Natural killer cell (primary cell): ENCODE measurements at regions not wholly inside any gene's neighbourhood (a gene's known extent, or its start where the extent isn't known, plus 50 kb on each side); places are given as distances from the start of the nearest gene placed in this dataset.

Experiments
- ATAC-seq, 3 donors: fragments of 150-1000 bp in 2 of 3; fragments of 200-7000 bp in 1 of 3; cut with Tn5 transposase; 1 replicate in 1 of 3; 2 replicates in 2 of 3; pipeline ENCODE4 v1.10.0; 2021; ENCODE audit warnings: mild to moderate bottlenecking in 2 of 3, moderate library complexity in 2 of 3
- DNase-seq, 2 donors: peaks; one replicate each; pipeline versions ENCODE4 v3.0.0 to v3.0.0-alpha.2; 2013 to 2021; ENCODE audit warnings: mixed read lengths in 1 of 2
- H3K27ac ChIP-seq: one replicate; pipeline ENCODE4 v1.5.1; 2013; ENCODE audit warnings: mild to moderate bottlenecking, low read length
- H3K27me3 ChIP-seq: one replicate; pipeline ENCODE4 v1.6.1; 2013; ENCODE audit warnings: low read length; ENCODE audit not compliant: control insufficient read depth, insufficient read depth
- H3K36me3 ChIP-seq: one replicate; pipeline ENCODE4 v1.6.1; 2013; ENCODE audit warnings: low read length; ENCODE audit not compliant: control insufficient read depth, insufficient read depth
- H3K4me1 ChIP-seq: one replicate; pipeline ENCODE4 v1.6.1; 2013; ENCODE audit warnings: low read length; ENCODE audit not compliant: control insufficient read depth, insufficient read depth
- H3K4me3 ChIP-seq: one replicate; pipeline ENCODE4 v1.5.1; 2013; ENCODE audit warnings: low read length
- H3K9me3 ChIP-seq: one replicate; pipeline ENCODE4 v1.6.1; 2013; ENCODE audit warnings: low read length; ENCODE audit not compliant: control insufficient read depth, insufficient read depth
- H3K27ac Mint-ChIP-seq, 2 donors: one replicate each; pipeline ENCODE4 v1.8.0; 2022; ENCODE audit warnings: mild to moderate bottlenecking in 2 of 2, mixed read lengths in 2 of 2, moderate library complexity in 1 of 2
- H3K27me3 Mint-ChIP-seq, 2 donors: one replicate each; pipeline ENCODE4 v1.8.0; 2022; ENCODE audit warnings: low read depth in 2 of 2, mixed read lengths in 2 of 2
- H3K36me3 Mint-ChIP-seq: one replicate; pipeline ENCODE4 v1.8.0; 2022; ENCODE audit warnings: mixed read lengths
- H3K4me1 Mint-ChIP-seq, 2 donors: one replicate each; pipeline ENCODE4 v1.8.0; 2022; ENCODE audit warnings: mixed read lengths in 2 of 2
- H3K4me3 Mint-ChIP-seq: one replicate; pipeline ENCODE4 v1.8.0; 2022; ENCODE audit warnings: mild to moderate bottlenecking, moderate library complexity, mixed read lengths
- H3K9me3 Mint-ChIP-seq, 2 donors: one replicate each; pipeline ENCODE4 v1.8.0; 2022; ENCODE audit warnings: mixed read lengths in 2 of 2
- WGBS: methylation state at CpG from one replicate; pipeline ENCODE4 v1.1.7; 2013; ENCODE audit warnings: missing lambda C conversion rate; ENCODE audit not compliant: insufficient coverage; 5-methylcytosine and 5-hydroxymethylcytosine counted together
- intact Hi-C: fragments of 100-400 bp; cut with micrococcal nuclease; formaldehyde crosslinking; loops from one replicate; pipeline ENCODE4 v1.14.2; 2022
- TF ChIP-seq, protein P1 (sequence below): fragments of 200-600 bp; IDR thresholded peaks from one replicate; pipeline ENCODE4 v1.8.0; 2022; ENCODE audit warnings: antibody characterized with exemption

- H3K27me3 Mint-ChIP-seq = no peaks in the 10 kb centered on the region
- H3K27ac Mint-ChIP-seq = no peak overlapping the region
- TF ChIP-seq, protein P1, sequence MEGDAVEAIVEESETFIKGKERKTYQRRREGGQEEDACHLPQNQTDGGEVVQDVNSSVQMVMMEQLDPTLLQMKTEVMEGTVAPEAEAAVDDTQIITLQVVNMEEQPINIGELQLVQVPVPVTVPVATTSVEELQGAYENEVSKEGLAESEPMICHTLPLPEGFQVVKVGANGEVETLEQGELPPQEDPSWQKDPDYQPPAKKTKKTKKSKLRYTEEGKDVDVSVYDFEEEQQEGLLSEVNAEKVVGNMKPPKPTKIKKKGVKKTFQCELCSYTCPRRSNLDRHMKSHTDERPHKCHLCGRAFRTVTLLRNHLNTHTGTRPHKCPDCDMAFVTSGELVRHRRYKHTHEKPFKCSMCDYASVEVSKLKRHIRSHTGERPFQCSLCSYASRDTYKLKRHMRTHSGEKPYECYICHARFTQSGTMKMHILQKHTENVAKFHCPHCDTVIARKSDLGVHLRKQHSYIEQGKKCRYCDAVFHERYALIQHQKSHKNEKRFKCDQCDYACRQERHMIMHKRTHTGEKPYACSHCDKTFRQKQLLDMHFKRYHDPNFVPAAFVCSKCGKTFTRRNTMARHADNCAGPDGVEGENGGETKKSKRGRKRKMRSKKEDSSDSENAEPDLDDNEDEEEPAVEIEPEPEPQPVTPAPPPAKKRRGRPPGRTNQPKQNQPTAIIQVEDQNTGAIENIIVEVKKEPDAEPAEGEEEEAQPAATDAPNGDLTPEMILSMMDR = no peak
- H3K27ac ChIP-seq = no peak overlapping the region
- H3K9me3 Mint-ChIP-seq = no peaks in the 10 kb centered on the region
- no peak for DNase-seq
- no peaks in the 10 kb centered on the region for H3K4me1 Mint-ChIP-seq
- H3K4me3 ChIP-seq = no peak overlapping the region
- no peak overlapping the region for H3K4me3 Mint-ChIP-seq
- no peak for ATAC-seq
- no peaks in the 10 kb centered on the region for H3K27me3 ChIP-seq
- H3K36me3 Mint-ChIP-seq = no peaks in the 10 kb centered on the region
- H3K4me1 ChIP-seq = no peaks in the 10 kb centered on the region
- no peaks in the 10 kb centered on the region for H3K9me3 ChIP-seq
- intact Hi-C loops = no loop called here
- no peaks in the 10 kb centered on the region for H3K36me3 ChIP-seq
Observed at GRCh38 chr18:42281851-42282250, 326.8 kb downstream of the PIK3C3 start.

- peaks cover 0 to 3% of the 10 kb centered on the region in 2 donors for H3K9me3 Mint-ChIP-seq
- no peak overlapping the region for H3K27ac ChIP-seq
- no peaks in the 10 kb centered on the region for H3K9me3 ChIP-seq
- no peak overlapping the region for H3K4me3 ChIP-seq
- DNase-seq (no peak), ATAC-seq (no peak)
- no peaks in the 10 kb centered on the region for H3K36me3 ChIP-seq
- WGBS = 100% methylated on average over 1 of the region's 1 CpG
- intact Hi-C loops = no loop called here
- TF ChIP-seq, protein P1 = no peak
- H3K27me3 Mint-ChIP-seq = no peaks in the 10 kb centered on the region
- H3K4me1 Mint-ChIP-seq = no peaks in the 10 kb centered on the region
- H3K27me3 ChIP-seq = no peaks in the 10 kb centered on the region
- no peaks in the 10 kb centered on the region for H3K4me1 ChIP-seq
- H3K36me3 Mint-ChIP-seq = no peaks in the 10 kb centered on the region
- H3K27ac Mint-ChIP-seq = no peak overlapping the region
- H3K4me3 Mint-ChIP-seq = no peak overlapping the region
Observed at GRCh38 chr18:42287047-42287446, 332.0 kb downstream of the PIK3C3 start.

DNA sequence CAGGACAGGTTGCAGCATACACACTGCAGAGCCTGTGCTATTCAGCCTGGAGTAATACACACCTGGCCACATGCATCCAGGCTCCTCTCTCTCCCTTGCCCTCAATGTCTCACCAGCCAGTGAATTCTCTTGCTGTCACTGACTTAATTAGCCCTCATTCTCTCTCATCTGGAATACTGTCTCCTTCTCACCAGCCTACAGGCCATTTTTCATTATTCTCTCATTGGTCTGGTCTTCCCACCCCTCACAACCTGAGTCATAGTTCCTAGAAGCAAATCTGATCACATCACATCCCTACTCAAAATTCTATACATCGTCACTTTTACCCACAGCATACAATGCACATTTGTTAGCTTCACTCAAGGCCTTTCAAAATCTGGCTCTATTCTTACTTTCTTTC is 333.1 kb downstream of the PIK3C3 start:
- Histone ChIP-seq H3K4me3 (no peak overlapping the region), H3K9me3 (no peaks in the 10 kb centered on the region), H3K36me3 (no peaks in the 10 kb centered on the region), H3K27ac (no peak overlapping the region), H3K4me1 (no peaks in the 10 kb centered on the region), H3K27me3 (no peaks in the 10 kb centered on the region)
- Mint-ChIP-seq H3K27ac (no peak overlapping the region), H3K4me1 (no peaks in the 10 kb centered on the region), H3K4me3 (no peak overlapping the region), H3K27me3 (no peaks in the 10 kb centered on the region), H3K36me3 (no peaks in the 10 kb centered on the region), H3K9me3 (peaks cover 3 to 4% of the 10 kb centered on the region in 2 donors)
- DNase-seq (no peak), ATAC-seq (no peak)
- intact Hi-C loops = no loop called here
- TF ChIP-seq, protein P1 = no peak
- WGBS = 95% methylated on average over 1 of the region's 1 CpG

- H3K36me3 ChIP-seq = no peaks in the 10 kb centered on the region
- H3K27me3 ChIP-seq = no peaks in the 10 kb centered on the region
- H3K4me3 ChIP-seq = no peak overlapping the region
- Mint-ChIP-seq H3K9me3 (peaks cover 3 to 4% of the 10 kb centered on the region in 2 donors), H3K36me3 (no peaks in the 10 kb centered on the region), H3K27me3 (no peaks in the 10 kb centered on the region), H3K4me3 (no peak overlapping the region), H3K27ac (no peak overlapping the region), H3K4me1 (no peaks in the 10 kb centered on the region)
- intact Hi-C loops = no loop called here
- ATAC-seq (no peak), DNase-seq (no peak)
- H3K27ac ChIP-seq = no peak overlapping the region
- WGBS = 82% methylated on average over 4 of the region's 4 CpGs
- no peaks in the 10 kb centered on the region for H3K9me3 ChIP-seq
- TF ChIP-seq, protein P1 = no peak
- H3K4me1 ChIP-seq = no peaks in the 10 kb centered on the region
Observed at GRCh38 chr18:42289526-42289925, 334.5 kb downstream of the PIK3C3 start.
